Activated T-helper 1 cell treated with anti-CD3 and anti-CD28 coated beads, Interleukin-2, amount 50 U/mL, for 16 hours (primary cell): ENCODE measurements at regions not wholly inside any gene's neighbourhood (a gene's known extent, or its start where the extent isn't known, plus 50 kb on each side); places are given as distances from the start of the nearest gene placed in this dataset.
"Not testable (repeated sequence)": the region's sequence is repeated elsewhere in the genome, so short reads cannot be mapped to it uniquely, and the experiment has no call there.

ENCODE experiments used
- DNase-seq, 2 donors: peaks; one replicate each; pipeline ENCODE4 v3.0.0-alpha.2; 2020; ENCODE audit warnings: low read depth in 1 of 2, low spot score in 1 of 2

DNA sequence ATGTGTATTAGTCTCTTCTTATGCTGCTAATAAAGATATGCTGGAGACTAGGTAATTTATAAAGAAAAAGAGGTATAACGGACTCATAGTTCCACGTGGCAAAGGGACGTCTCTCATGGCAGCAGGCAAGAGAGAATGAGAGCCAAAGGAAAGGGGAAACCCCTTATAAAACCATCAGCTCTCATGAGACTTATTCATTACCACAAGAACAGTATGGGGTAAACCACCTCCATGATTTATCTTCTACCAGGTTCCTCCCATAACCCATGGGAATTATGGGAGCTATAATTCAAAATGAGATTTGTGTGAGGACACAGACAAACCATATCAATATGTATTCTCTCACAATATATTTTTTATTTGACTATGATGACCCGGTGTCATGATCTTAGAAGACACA, 109.1 kb downstream of the UTRN start:
- DNase-seq: no peak

DNA sequence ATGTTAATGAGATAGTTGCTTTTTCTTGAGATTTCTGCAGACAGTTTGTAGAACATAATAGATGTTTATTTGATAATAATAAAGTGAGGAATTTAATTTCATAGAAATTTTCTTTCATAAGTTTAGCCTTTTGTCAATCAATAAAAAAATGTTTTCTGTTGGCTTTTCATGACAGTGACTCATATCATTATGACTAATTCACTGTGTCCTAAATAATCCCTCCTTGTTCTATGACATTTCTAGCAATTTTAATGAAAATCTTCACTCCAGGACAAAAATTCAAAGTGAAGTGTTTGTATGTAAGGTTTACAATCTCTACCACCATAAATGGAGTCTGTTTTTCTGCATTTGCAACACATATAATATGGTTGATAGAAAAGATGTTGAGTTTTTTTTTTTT, 109.9 kb downstream of the UTRN start:
- no peak for DNase-seq

DNA sequence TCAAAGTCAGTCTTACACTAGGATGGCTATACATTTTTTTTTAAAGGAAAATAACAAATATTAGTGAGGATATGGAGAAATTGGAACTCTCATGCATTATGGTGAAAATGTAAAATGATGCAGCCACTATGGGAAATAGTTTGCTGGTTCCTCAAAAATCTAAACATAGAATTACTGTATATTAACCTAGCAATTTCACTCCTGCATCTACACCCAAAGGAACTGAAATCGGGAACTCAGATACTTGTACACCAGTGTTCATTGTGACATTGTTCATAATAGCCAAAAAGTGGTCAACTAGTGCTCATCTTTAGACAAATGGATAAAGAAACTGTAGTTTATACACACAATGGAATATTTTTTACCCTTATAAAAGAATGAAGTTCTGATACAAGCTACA, 110.7 kb downstream of the UTRN start:
- no peak for DNase-seq

GRCh38 chr6:144397141-144397540, 112.0 kb downstream of the UTRN start:
- DNase-seq: no peak

GRCh38 chr6:144400321-144400720, 115.2 kb downstream of the UTRN start:
- DNase-seq: no peak

DNA sequence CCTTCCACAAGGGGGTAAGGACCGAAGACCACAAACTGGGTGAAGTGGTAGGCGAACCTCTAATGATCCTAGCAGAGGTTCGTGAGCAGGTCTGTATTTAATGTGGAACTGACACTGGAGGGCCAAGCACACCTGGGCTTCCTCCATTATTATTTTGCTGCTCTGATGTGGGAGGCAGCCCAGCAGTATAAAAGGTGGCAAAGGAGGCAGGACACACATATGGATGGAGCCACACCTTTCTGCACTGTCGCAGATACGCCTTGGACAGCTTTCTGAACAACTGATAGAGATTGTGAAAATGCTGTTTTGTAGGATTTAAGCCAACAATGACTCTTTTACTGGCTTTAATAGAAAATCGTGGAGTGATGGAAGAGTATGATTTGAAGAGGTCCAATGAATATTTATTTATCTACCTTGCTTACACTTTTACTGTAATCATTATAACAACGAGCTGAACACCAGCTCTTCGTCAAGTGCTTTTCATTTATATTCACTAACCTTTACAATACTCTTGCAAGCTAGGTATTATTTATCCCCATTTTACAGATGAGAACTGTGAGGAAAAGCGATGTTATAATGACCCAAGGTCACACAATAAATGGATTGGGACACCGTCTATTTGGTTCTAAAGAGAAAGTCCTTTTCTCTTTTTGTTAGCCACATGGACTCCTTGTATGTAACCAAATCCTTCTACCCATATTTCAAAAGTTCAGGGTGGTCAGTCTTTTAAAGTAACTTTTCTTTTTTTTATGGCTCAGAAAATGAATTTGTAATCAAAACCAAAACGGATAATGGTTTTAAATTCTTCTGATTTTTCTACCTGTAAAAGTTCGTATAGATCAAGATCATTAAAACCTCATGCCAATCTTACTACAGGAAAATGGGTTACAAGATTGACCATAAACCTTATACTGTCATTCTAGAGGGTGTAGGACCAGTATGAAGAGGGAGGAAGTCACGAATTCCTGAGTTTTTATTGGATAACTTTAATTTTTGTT, 116.9 kb downstream of the UTRN start:
- no peak for DNase-seq

DNA sequence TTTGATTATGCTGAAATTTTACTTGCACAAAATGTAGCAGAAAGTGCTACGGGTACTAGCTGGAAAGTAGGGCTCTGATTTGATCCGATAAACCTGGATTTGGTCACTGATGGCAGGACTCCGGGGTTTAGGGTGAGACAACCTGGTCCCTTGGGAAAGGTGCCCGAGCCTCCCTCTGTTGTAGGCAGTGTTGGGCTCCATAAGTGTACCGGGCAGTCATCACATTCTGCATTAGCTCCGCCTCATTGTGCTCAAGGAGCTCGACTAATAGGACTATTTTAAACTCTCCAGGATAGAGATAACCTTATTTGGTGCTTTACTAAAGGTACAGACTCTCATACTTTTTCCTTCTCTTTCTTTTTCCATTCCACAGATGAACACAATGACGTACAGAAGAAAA, 117.6 kb downstream of the UTRN start:
- DNase-seq: no peak

DNA sequence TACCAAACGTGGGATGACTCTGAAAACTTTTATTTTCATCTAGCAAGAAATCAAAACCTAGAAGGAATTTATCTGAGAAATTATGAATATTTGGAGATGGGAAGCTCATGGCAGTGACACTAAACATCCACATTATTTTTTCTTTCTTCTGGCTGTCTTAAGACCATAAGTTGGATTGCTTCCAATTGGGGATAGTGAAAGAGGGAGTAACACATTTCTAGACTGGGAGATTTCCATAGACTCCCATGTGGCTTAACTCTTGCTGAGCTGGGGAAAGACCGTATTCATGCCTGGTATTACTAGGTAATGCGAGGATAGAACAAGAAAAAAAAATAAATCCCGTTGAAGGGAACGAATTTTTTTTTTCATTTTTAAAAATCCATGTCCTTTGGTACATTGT, 120.0 kb downstream of the UTRN start:
- DNase-seq: no peak

- DNase-seq: no peak
These were observed 121.7 kb downstream of the UTRN start for GRCh38 chr6:144406796-144407195.

- no peak for DNase-seq
These were observed 123.0 kb downstream of the UTRN start for GRCh38 chr6:144408161-144408560.

DNA sequence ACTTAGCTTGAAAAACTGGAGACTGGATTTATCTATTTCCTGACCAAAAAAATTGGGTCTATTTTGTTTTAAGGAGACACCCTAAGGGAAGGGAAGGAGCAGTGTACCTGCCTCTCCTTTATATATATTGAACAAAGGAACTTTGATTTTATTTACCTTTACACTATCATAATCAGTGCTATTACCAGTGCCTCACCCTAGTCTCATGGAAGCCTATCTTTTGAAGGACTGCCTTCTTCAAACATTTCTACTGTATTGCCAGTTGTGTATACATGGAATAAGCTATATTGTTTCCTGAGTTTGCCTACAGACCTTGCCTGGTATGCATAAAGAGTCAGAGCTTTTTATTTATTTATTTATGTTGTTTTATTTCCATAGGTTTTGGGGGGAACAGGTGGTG, 124.9 kb downstream of the UTRN start:
- DNase-seq: no peak

GRCh38 chr6:144410574-144410973, 125.4 kb downstream of the UTRN start:
- DNase-seq: not testable (repeated sequence)

DNA sequence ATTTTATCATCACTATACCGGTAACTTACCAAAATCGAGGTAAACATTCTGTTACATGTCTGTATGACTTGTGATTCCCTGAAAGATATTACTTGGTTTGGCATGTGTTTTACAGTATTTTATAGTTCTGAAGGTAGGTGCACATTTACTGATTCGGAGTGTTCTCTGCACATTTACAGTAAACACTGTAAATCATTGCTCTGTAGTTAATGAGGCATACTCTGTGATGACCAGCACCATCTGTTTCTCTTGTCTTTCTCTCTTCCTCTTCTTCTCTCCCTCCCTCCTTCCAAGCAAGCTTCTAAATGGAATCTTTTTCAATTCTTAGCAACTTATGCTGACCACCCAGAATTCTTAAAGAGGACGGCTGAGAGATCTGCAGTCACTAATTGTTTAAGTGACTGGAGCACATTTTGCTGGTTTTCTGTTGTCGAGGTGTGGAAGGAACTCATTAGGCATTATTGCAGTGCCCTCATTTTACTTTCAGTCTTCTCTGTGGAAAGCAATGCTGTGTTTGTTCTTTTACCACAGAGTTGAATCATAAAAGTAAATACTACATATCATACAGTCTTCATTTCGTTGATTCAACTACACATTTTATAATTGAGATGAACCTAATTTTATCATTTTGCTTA, 126.5 kb downstream of the UTRN start:
- no peak for DNase-seq

DNA sequence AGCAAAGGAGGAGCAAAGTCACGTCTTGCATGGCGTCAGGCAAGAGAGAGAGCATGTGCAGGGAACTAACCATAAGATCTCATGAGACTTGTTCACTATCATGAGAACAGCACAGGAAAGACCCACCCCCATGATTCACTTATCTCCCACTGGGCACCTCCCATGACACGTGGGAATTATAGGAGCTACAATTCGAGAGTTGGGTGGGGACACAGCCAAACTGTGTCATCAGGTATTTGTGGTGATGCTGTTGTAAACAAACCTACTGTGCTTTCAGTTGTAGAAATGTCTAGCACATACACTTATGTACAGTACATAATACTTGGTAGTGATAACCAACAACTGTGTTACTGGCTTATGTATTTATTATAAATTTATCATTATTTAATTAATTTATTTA, 128.3 kb downstream of the UTRN start:
- DNase-seq: no peak

- DNase-seq: no peak
These were observed 129.9 kb downstream of the UTRN start for GRCh38 chr6:144415014-144415413.

GRCh38 chr6:144415835-144416237, 130.7 kb downstream of the UTRN start:
- DNase-seq: no peak

GRCh38 chr6:144416244-144416643, 131.1 kb downstream of the UTRN start:
- no peak for DNase-seq

- no peak for DNase-seq
These were observed 131.6 kb downstream of the UTRN start for GRCh38 chr6:144416773-144417172.

DNA sequence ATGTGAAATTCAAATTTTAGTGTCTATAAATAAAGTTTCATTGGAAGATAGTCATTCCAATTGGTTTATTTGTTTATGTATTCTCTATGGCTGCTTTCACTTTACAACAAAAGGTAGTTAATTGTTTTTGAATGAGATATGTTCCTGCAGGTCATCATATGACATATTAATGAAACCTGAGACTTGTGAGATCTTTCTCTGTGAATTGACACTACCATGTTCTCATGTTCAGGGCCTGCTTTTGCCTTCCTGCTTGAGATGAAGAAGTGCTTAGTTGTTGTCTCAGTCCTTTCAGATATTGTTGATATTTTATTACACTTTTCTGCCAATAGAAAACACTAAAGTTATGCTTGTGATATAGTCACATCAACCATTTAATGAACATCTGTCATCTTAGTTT, 132.5 kb downstream of the UTRN start:
- no peak for DNase-seq

- DNase-seq: no peak
These were observed 133.9 kb downstream of the UTRN start for GRCh38 chr6:144418959-144419545.

GRCh38 chr6:144423167-144423566, 138.0 kb downstream of the UTRN start:
- no peak for DNase-seq

- DNase-seq: no peak
These were observed 144.6 kb downstream of the UTRN start for GRCh38 chr6:144429753-144430152.
